Gastrocnemius medialis (tissue), 4 donors: ENCODE measurements at regions not wholly inside any gene's neighbourhood (a gene's known extent, or its start where the extent isn't known, plus 50 kb on each side); places are given as distances from the start of the nearest gene placed in this dataset.

Source experiments
- ATAC-seq, 2 donors: fragments of 150-250 bp; one replicate each; pipeline ENCODE4 v1.9.1; 2016
- DNase-seq, 2 donors: peaks; one replicate each; pipeline ENCODE4 v3.0.0-alpha.2; 2019
- H3K27ac ChIP-seq, 4 donors: fragments of 200-600 bp; sonication (generic); 1 replicate in 1 of 4; 2 replicates in 3 of 4; pipeline ENCODE4 v1.5.1; 2016 to 2018; ENCODE audit warnings: mild to moderate bottlenecking in 2 of 4, moderate library complexity in 1 of 4
- H3K27me3 ChIP-seq, 3 donors: fragments of 200-600 bp; sonication (generic) in 2 of 3; 1 replicate in 1 of 3; 2 replicates in 2 of 3; pipeline versions ENCODE4 v1.5.1 to v1.6.0; 2016 to 2019; ENCODE audit warnings: mild to moderate bottlenecking in 1 of 3, moderate library complexity in 1 of 3
- H3K36me3 ChIP-seq, 2 donors: fragments of 200-600 bp; sonication (generic) in 1 of 2; one replicate each; pipeline ENCODE4 v1.5.1; 2017 to 2018
- H3K4me1 ChIP-seq, 2 donors: fragments of 200-600 bp; sonication (generic) in 1 of 2; one replicate each; pipeline ENCODE4 v1.5.1; 2016 to 2017; ENCODE audit warnings: mild to moderate bottlenecking in 2 of 2
- H3K4me3 ChIP-seq, 4 donors: fragments of 200-600 bp; sonication (generic) in 3 of 4; 1 replicate in 1 of 4; 2 replicates in 3 of 4; pipeline ENCODE4 v1.5.1; 2016 to 2019; ENCODE audit warnings: mild to moderate bottlenecking in 2 of 4
- H3K9me3 ChIP-seq, 3 donors: fragments of 200-600 bp; sonication (generic) in 2 of 3; 1 replicate in 1 of 3; 2 replicates in 2 of 3; pipeline ENCODE4 v1.5.1; 2016 to 2019
- POLR2A ChIP-seq, 2 donors: fragments of 450-650 bp; IDR thresholded peaks; one replicate each; pipeline ENCODE4 v1.6.1; 2017; ENCODE audit warnings: antibody characterized with exemption in 2 of 2, mild to moderate bottlenecking in 2 of 2, moderate library complexity in 2 of 2
- in situ Hi-C, 4 donors: fragments of 200-750 bp; cut with MboI; loops; one replicate each; pipeline versions ENCODE4 v1.15.0 to v1.8.0; 2017; ENCODE audit warnings: low sequenced_read_pairs in 4 of 4
- intact Hi-C: fragments of 100-400 bp; cut with DNase I; formaldehyde crosslinking; loops from one replicate; pipeline ENCODE4 v1.15.1; 2023; ENCODE audit warnings: low total_unique reads
- TF ChIP-seq, protein P1 (sequence below), 5 experiments: fragments of 450-650 bp in 3 of 5; fragments of 200-600 bp in 2 of 5; sonication (generic) in 2 of 5; IDR thresholded peaks in 4 of 5; conservative IDR thresholded peaks in 1 of 5; 1 replicate in 4 of 5; 2 replicates in 1 of 5; pipeline ENCODE4 v1.5.1; 2016 to 2019; ENCODE audit warnings: antibody characterized with exemption in 5 of 5, mild to moderate bottlenecking in 3 of 5, moderate library complexity in 3 of 5

DNA sequence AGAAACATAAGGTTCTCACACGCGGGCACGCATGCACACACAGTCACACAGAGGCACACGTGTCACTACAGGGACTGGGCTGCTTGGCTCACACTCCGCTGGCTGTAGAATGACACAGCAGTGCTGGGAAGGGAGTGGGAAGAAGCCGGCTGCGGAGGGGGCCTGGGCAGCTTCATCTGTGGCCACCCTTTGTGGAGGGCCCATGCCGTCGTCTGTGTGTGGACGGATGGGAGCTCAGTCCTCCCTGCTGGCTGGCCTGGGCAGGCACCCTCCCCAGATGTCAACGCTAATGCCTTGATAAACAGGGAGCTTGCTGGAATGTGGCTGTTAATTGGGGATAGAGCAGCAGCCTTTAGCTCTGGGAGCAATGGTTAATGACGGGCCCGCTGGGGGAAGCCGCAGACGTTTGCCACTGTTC is 621.1 kb downstream of the BCOR start:
- Histone ChIP-seq H3K27ac (no peak overlapping the region), H3K4me1 (no peaks in the 10 kb centered on the region), H3K4me3 (no peak overlapping the region), H3K9me3 (no peaks in the 10 kb centered on the region), H3K36me3 (no peaks in the 10 kb centered on the region), H3K27me3 (no peaks in the 10 kb centered on the region)
- in situ Hi-C loops: no loop called here
- DNase-seq (no peak), ATAC-seq (peak in 1 of 2 donors; percentile 46)
- intact Hi-C loops: no loop called here
- TF ChIP-seq, protein P1, sequence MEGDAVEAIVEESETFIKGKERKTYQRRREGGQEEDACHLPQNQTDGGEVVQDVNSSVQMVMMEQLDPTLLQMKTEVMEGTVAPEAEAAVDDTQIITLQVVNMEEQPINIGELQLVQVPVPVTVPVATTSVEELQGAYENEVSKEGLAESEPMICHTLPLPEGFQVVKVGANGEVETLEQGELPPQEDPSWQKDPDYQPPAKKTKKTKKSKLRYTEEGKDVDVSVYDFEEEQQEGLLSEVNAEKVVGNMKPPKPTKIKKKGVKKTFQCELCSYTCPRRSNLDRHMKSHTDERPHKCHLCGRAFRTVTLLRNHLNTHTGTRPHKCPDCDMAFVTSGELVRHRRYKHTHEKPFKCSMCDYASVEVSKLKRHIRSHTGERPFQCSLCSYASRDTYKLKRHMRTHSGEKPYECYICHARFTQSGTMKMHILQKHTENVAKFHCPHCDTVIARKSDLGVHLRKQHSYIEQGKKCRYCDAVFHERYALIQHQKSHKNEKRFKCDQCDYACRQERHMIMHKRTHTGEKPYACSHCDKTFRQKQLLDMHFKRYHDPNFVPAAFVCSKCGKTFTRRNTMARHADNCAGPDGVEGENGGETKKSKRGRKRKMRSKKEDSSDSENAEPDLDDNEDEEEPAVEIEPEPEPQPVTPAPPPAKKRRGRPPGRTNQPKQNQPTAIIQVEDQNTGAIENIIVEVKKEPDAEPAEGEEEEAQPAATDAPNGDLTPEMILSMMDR (IDR thresholded peaks at IDR 0.05 in 4 of 5, conservative IDR thresholded peaks at IDR 0.05 in 1 of 5): no peak
- TF ChIP-seq POLR2A (IDR thresholded peaks at IDR 0.05): no peak

DNA sequence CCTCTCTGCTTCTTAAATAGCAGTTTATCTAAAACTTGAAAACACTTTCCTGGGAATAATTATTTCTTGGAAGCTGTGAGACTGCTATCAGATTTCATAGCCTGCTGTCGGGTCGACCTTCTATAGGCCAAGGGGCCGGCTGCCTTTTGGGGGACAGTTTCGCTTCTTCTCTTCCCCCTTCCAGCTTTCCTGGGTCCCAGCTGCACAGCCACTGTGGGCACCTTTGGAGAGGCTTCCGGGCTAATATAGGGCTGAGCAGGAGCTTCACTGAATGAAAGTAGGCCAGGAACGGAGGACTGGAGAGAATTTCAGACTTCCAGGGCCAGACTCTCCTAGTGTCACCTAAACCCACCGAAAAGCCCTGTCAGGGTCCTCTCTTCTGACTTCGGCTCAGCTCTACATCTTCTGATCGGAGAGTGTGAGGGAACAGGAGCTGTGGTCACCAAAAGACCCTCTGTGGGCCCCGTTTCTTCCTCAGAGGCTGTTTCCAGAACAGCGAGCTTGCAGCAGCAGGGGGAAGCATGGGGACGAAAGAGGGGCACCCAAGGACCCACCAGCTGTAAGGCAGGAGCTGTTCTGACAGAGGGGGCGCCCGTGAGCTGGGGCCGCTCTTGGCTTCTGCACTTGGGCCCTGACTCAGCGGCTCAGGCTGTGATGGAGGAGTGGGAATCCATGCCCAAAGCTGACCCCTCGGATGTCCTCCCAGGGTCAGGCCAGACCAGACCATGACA is 620.6 kb downstream of the BCOR start:
- no peaks in the 10 kb centered on the region for H3K36me3 ChIP-seq
- H3K27ac ChIP-seq: no peak overlapping the region
- no peak for DNase-seq
- ATAC-seq: no peak
- no peaks in the 10 kb centered on the region for H3K4me1 ChIP-seq
- no peaks in the 10 kb centered on the region for H3K27me3 ChIP-seq
- intact Hi-C loops (no loop called here), in situ Hi-C loops (no loop called here)
- no peak overlapping the region for H3K4me3 ChIP-seq
- TF ChIP-seq POLR2A (IDR thresholded peaks at IDR 0.05): no peak
- TF ChIP-seq, protein P1 (IDR thresholded peaks at IDR 0.05 in 4 of 5, conservative IDR thresholded peaks at IDR 0.05 in 1 of 5): no peak
- H3K9me3 ChIP-seq: no peaks in the 10 kb centered on the region

DNA sequence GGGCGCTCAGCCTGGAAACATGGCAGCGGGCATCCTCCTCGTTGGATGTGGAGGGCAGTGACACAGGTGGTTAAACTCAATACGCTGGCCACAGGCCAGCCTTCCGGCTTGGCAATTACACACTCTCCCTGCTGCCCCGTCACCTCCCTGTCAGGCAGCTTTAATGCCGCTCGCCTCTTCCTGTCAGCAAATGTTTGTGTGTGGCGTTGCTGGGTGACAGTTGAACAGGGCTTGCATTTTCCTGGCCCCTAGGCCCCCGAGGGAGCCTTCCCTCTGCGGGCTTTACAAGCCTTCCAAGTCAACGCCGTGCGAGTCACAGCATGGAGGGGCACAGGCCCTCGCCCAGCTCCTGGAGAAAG is 620.0 kb downstream of the BCOR start:
- H3K27me3 ChIP-seq: no peaks in the 10 kb centered on the region

DNA sequence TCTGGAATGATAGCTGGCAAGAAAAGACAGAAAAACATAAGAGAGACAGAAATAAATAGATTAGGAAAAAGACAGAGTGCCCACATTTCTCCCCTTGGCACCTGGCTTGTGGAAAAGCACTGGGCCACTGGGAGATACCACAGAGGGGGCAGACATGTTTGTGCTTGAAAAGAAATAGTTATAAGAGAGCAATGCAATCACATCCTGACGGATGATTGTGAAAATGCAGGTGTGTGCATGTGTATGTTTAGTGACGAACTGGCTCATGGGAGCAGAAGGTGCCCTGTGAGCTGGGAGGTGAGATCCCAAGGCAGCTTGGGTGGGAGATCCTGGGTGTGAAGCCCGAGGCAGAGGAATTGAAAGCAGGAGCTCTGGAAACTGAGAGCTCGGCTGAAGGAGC is 617.9 kb downstream of the BCOR start:
- TF ChIP-seq, protein P1 (IDR thresholded peaks at IDR 0.05 in 4 of 5, conservative IDR thresholded peaks at IDR 0.05 in 1 of 5): no peak
- TF ChIP-seq POLR2A (IDR thresholded peaks at IDR 0.05): no peak
- intact Hi-C loops: no loop called here

More for the DNA sequence above, 620.0 kb downstream of the BCOR start:
- Histone ChIP-seq H3K27ac (no peak overlapping the region), H3K36me3 (no peaks in the 10 kb centered on the region), H3K4me3 (no peak overlapping the region), H3K4me1 (no peaks in the 10 kb centered on the region), H3K9me3 (no peaks in the 10 kb centered on the region)
- in situ Hi-C loops: no loop called here
- TF ChIP-seq, protein P1 (IDR thresholded peaks at IDR 0.05 in 4 of 5, conservative IDR thresholded peaks at IDR 0.05 in 1 of 5): no peak
- no peak for TF ChIP-seq POLR2A (IDR thresholded peaks at IDR 0.05)
- DNase-seq (peak in 1 of 2 donors; percentile 13), ATAC-seq (peak in 1 of 2 donors; percentile 36)
- intact Hi-C loops: no loop called here

DNA sequence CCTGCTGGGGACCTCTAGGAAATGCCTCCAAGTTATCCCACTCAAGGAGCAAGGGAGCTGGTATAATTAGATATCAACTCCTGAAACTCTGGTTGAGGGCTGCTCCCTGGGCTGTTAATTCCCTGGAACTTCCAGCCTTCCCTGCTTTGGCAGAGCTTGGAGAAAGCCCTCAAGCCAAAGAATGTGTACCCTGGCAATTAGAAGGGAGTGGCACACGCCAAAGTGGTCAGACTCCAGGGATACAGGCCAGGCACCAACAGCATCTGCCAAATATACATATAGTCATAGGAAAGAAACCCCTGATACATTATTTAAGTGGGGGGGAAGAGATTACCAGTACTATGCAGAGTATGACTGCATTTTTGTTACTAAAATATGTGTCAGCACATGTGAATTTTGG is 616.8 kb downstream of the BCOR start:
- H3K4me3 ChIP-seq: no peak overlapping the region
- H3K27ac ChIP-seq: no peak overlapping the region
- intact Hi-C loops (no loop called here), in situ Hi-C loops (no loop called here)
- no peaks in the 10 kb centered on the region for H3K9me3 ChIP-seq
- H3K4me1 ChIP-seq: no peaks in the 10 kb centered on the region
- H3K27me3 ChIP-seq: no peaks in the 10 kb centered on the region
- no peak for TF ChIP-seq POLR2A (IDR thresholded peaks at IDR 0.05)
- TF ChIP-seq, protein P1 (IDR thresholded peaks at IDR 0.05 in 4 of 5, conservative IDR thresholded peaks at IDR 0.05 in 1 of 5): no peak
- ATAC-seq: no peak
- no peaks in the 10 kb centered on the region for H3K36me3 ChIP-seq
- no peak for DNase-seq

More for the DNA sequence above, 617.9 kb downstream of the BCOR start:
- Histone ChIP-seq H3K27ac (no peak overlapping the region), H3K4me1 (no peaks in the 10 kb centered on the region), H3K27me3 (no peaks in the 10 kb centered on the region), H3K9me3 (no peaks in the 10 kb centered on the region), H3K36me3 (no peaks in the 10 kb centered on the region), H3K4me3 (no peak overlapping the region)
- in situ Hi-C loops: no loop called here
- ATAC-seq (no peak), DNase-seq (no peak)
